ENCODE measurements at regions not wholly inside any gene's neighbourhood (a gene's known extent, or its start where the extent isn't known, plus 50 kb on each side); places are given as distances from the start of the nearest gene placed in this dataset.

DNA sequence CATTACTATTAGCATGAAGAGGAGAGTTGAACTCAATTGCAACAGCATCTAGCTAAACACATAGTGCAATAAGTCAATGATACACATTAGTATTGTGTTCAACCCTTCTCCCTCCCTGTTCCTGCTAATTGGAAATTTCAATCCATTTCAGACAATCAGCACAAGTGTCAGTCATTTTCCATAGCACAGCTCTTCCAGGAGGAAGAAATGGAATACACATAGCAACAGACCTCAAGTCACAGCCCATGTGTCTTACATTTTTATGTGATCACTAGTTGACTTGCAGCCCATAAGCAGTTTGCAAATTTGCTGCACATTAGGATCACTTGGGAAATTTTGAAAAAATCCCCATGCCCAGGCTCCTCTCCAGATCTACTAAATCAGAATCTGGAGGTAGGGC, 636.9 kb downstream of the TLE4 start:
- TF ChIP-seq, protein P1, sequence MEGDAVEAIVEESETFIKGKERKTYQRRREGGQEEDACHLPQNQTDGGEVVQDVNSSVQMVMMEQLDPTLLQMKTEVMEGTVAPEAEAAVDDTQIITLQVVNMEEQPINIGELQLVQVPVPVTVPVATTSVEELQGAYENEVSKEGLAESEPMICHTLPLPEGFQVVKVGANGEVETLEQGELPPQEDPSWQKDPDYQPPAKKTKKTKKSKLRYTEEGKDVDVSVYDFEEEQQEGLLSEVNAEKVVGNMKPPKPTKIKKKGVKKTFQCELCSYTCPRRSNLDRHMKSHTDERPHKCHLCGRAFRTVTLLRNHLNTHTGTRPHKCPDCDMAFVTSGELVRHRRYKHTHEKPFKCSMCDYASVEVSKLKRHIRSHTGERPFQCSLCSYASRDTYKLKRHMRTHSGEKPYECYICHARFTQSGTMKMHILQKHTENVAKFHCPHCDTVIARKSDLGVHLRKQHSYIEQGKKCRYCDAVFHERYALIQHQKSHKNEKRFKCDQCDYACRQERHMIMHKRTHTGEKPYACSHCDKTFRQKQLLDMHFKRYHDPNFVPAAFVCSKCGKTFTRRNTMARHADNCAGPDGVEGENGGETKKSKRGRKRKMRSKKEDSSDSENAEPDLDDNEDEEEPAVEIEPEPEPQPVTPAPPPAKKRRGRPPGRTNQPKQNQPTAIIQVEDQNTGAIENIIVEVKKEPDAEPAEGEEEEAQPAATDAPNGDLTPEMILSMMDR (conservative IDR thresholded peaks at IDR 0.05), result no peak
- TF ChIP-seq ZFX (IDR thresholded peaks at IDR 0.05), result no peak

All from C4-2B (cell line).